ENCODE measurements at regions not wholly inside any gene's neighbourhood (a gene's known extent, or its start where the extent isn't known, plus 50 kb on each side); places are given as distances from the start of the nearest gene placed in this dataset.
"Not testable (repeated sequence)": the region's sequence is repeated elsewhere in the genome, so short reads cannot be mapped to it uniquely, and the experiment has no call there.

GRCh38 chr3:145915787-145916186 lies 245.2 kb downstream of the PLOD2 start:
- Mint-ChIP-seq H3K36me3 (ENCODE audit: insufficient read depth) (no peaks in the 10 kb centered on the region), H3K27me3 (no peaks in the 10 kb centered on the region), H3K4me3 (ENCODE audit: low read depth) (no peak overlapping the region), H3K27ac (no peak overlapping the region), H3K4me1 (ENCODE audit: low read depth) (no peaks in the 10 kb centered on the region), H3K9me3 (ENCODE audit: low read depth) (peaks cover 11% of the 10 kb centered on the region)
- no peak for TF ChIP-seq CTCF (IDR thresholded peaks at IDR 0.05; ENCODE audit: unreplicated experiment)
- no peak for DNase-seq (ENCODE audit: low spot score, unreplicated experiment)

- not testable (repeated sequence) for H3K4me1 Mint-ChIP-seq (ENCODE audit: low read depth)
These were observed 233.2 kb downstream of the PLOD2 start for GRCh38 chr3:145927736-145928135.

GRCh38 chr3:145936971-145937370 lies 224.0 kb downstream of the PLOD2 start:
- no peak overlapping the region for H3K27ac Mint-ChIP-seq
- H3K4me1 Mint-ChIP-seq (ENCODE audit: low read depth): no peaks in the 10 kb centered on the region
- no peak for TF ChIP-seq CTCF (IDR thresholded peaks at IDR 0.05; ENCODE audit: unreplicated experiment)
- no peaks in the 10 kb centered on the region for H3K36me3 Mint-ChIP-seq (ENCODE audit: insufficient read depth)
- no peaks in the 10 kb centered on the region for H3K9me3 Mint-ChIP-seq (ENCODE audit: low read depth)
- no peak overlapping the region for H3K4me3 Mint-ChIP-seq (ENCODE audit: low read depth)
- no peak for DNase-seq (ENCODE audit: low spot score, unreplicated experiment)
- H3K27me3 Mint-ChIP-seq: no peaks in the 10 kb centered on the region

More at GRCh38 chr3:145927736-145928135, 233.2 kb downstream of the PLOD2 start:
- not testable (repeated sequence) for H3K4me3 Mint-ChIP-seq (ENCODE audit: low read depth); H3K9me3 Mint-ChIP-seq (ENCODE audit: low read depth); H3K27me3 Mint-ChIP-seq; H3K27ac Mint-ChIP-seq; DNase-seq (ENCODE audit: low spot score, unreplicated experiment); H3K36me3 Mint-ChIP-seq (ENCODE audit: insufficient read depth)

GRCh38 chr3:145939431-145939830 lies 221.6 kb downstream of the PLOD2 start:
- no peak for TF ChIP-seq CTCF (IDR thresholded peaks at IDR 0.05; ENCODE audit: unreplicated experiment)
- Mint-ChIP-seq H3K4me1 (ENCODE audit: low read depth) (no peaks in the 10 kb centered on the region), H3K9me3 (ENCODE audit: low read depth) (no peaks in the 10 kb centered on the region), H3K27ac (no peak overlapping the region), H3K4me3 (ENCODE audit: low read depth) (no peak overlapping the region), H3K36me3 (ENCODE audit: insufficient read depth) (no peaks in the 10 kb centered on the region), H3K27me3 (no peaks in the 10 kb centered on the region)
- DNase-seq (ENCODE audit: low spot score, unreplicated experiment): no peak

- no peak for TF ChIP-seq CTCF (IDR thresholded peaks at IDR 0.05; ENCODE audit: unreplicated experiment)
- H3K27me3 Mint-ChIP-seq: no peaks in the 10 kb centered on the region
- H3K4me1 Mint-ChIP-seq (ENCODE audit: low read depth): no peaks in the 10 kb centered on the region
- H3K27ac Mint-ChIP-seq: no peak overlapping the region
- no peaks in the 10 kb centered on the region for H3K36me3 Mint-ChIP-seq (ENCODE audit: insufficient read depth)
- no peak for DNase-seq (ENCODE audit: low spot score, unreplicated experiment)
- H3K9me3 Mint-ChIP-seq (ENCODE audit: low read depth): no peaks in the 10 kb centered on the region
- H3K4me3 Mint-ChIP-seq (ENCODE audit: low read depth): no peak overlapping the region
These were observed 218.9 kb downstream of the PLOD2 start for GRCh38 chr3:145942052-145942451.

GRCh38 chr3:145943952-145944351 lies 217.0 kb downstream of the PLOD2 start:
- peaks cover 1% of the 10 kb centered on the region for H3K36me3 Mint-ChIP-seq (ENCODE audit: insufficient read depth)
- H3K4me1 Mint-ChIP-seq (ENCODE audit: low read depth): no peaks in the 10 kb centered on the region
- H3K27ac Mint-ChIP-seq: no peak overlapping the region
- H3K27me3 Mint-ChIP-seq: no peaks in the 10 kb centered on the region
- DNase-seq (ENCODE audit: low spot score, unreplicated experiment): no peak
- H3K4me3 Mint-ChIP-seq (ENCODE audit: low read depth): no peak overlapping the region
- no peak for TF ChIP-seq CTCF (IDR thresholded peaks at IDR 0.05; ENCODE audit: unreplicated experiment)
- peaks cover 8% of the 10 kb centered on the region for H3K9me3 Mint-ChIP-seq (ENCODE audit: low read depth)

Data from progenitor cell of endocrine pancreas (in vitro differentiated cells).